Lower lobe of right lung (tissue), 2 donors: ENCODE measurements at regions not wholly inside any gene's neighbourhood (a gene's known extent, or its start where the extent isn't known, plus 50 kb on each side); places are given as distances from the start of the nearest gene placed in this dataset.

ENCODE experiments used
- ATAC-seq, 2 donors: fragments of 200-7000 bp; cut with Tn5 transposase; one replicate each; pipeline ENCODE4 v1.9.1; 2020 to 2022; ENCODE audit warnings: mild to moderate bottlenecking in 2 of 2, moderate library complexity in 2 of 2
- DNase-seq: peaks from one replicate; pipeline ENCODE4 v3.0.0-alpha.2; 2020
- H3K27ac ChIP-seq: fragments of 200-600 bp; one replicate; pipeline ENCODE4 v1.8.0; 2022
- H3K27me3 ChIP-seq: fragments of 200-600 bp; one replicate; pipeline ENCODE4 v1.8.0; 2022; ENCODE audit warnings: low read depth
- H3K36me3 ChIP-seq: fragments of 200-600 bp; one replicate; pipeline ENCODE4 v1.8.0; 2022; ENCODE audit warnings: mild to moderate bottlenecking
- H3K4me1 ChIP-seq: fragments of 200-600 bp; one replicate; pipeline ENCODE4 v1.8.0; 2022
- H3K4me3 ChIP-seq: fragments of 200-600 bp; one replicate; pipeline ENCODE4 v1.8.0; 2022; ENCODE audit warnings: mild to moderate bottlenecking
- H3K9me3 ChIP-seq: fragments of 200-600 bp; one replicate; pipeline ENCODE4 v1.8.0; 2022
- CTCF ChIP-seq: fragments of 200-600 bp; IDR thresholded peaks from one replicate; pipeline ENCODE4 v1.8.0; 2022; ENCODE audit warnings: antibody characterized with exemption, mild to moderate bottlenecking
- intact Hi-C: fragments of 100-400 bp; cut with DNase I; formaldehyde crosslinking; loops from one replicate; pipeline ENCODE4 v1.11.0; 2022
- donor health status: DM: no; HTN: yes; CAD: no; lungs with severe emphysema.

GRCh38 chr5:174618589-174618988 is 105.8 kb upstream of the MSX2 start:
- no peak overlapping the region for H3K27ac ChIP-seq
- H3K36me3 ChIP-seq = no peaks in the 10 kb centered on the region
- H3K9me3 ChIP-seq = no peaks in the 10 kb centered on the region
- DNase-seq (no peak), ATAC-seq (no peak)
- intact Hi-C loops = no loop called here
- no peaks in the 10 kb centered on the region for H3K4me1 ChIP-seq
- H3K27me3 ChIP-seq = no peaks in the 10 kb centered on the region
- no peak overlapping the region for H3K4me3 ChIP-seq
- no peak for TF ChIP-seq CTCF

- ATAC-seq = no peak
- intact Hi-C loops = no loop called here
- Histone ChIP-seq H3K27ac (no peak overlapping the region), H3K4me3 (no peak overlapping the region), H3K36me3 (no peaks in the 10 kb centered on the region), H3K9me3 (no peaks in the 10 kb centered on the region), H3K27me3 (no peaks in the 10 kb centered on the region), H3K4me1 (no peaks in the 10 kb centered on the region)
- no peak for TF ChIP-seq CTCF
- DNase-seq = no peak
Measured at GRCh38 chr5:174622067-174622466, 102.3 kb upstream of the MSX2 start.

GRCh38 chr5:174623018-174623417 is 101.4 kb upstream of the MSX2 start:
- Histone ChIP-seq H3K27me3 (no peaks in the 10 kb centered on the region), H3K9me3 (no peaks in the 10 kb centered on the region), H3K4me1 (no peaks in the 10 kb centered on the region), H3K27ac (no peak overlapping the region), H3K4me3 (no peak overlapping the region), H3K36me3 (no peaks in the 10 kb centered on the region)
- TF ChIP-seq CTCF = no peak
- ATAC-seq = no peak
- no peak for DNase-seq
- intact Hi-C loops = no loop called here

GRCh38 chr5:174623433-174624019 is 100.9 kb upstream of the MSX2 start:
- TF ChIP-seq CTCF = no peak
- ATAC-seq (no peak), DNase-seq (no peak)
- Histone ChIP-seq H3K27me3 (no peaks in the 10 kb centered on the region), H3K4me1 (no peaks in the 10 kb centered on the region), H3K36me3 (no peaks in the 10 kb centered on the region), H3K9me3 (no peaks in the 10 kb centered on the region), H3K4me3 (no peak overlapping the region), H3K27ac (no peak overlapping the region)
- intact Hi-C loops = no loop called here

- intact Hi-C loops = no loop called here
- no peak for DNase-seq
Measured at GRCh38 chr5:174624733-174625522, 99.5 kb upstream of the MSX2 start.

More at GRCh38 chr5:174624733-174625522, 99.5 kb upstream of the MSX2 start:
- no peaks in the 10 kb centered on the region for H3K9me3 ChIP-seq
- H3K36me3 ChIP-seq = no peaks in the 10 kb centered on the region
- H3K27me3 ChIP-seq = no peaks in the 10 kb centered on the region
- no peak for TF ChIP-seq CTCF
- ATAC-seq = no peak
- H3K27ac ChIP-seq = no peak overlapping the region
- no peak overlapping the region for H3K4me3 ChIP-seq
- no peaks in the 10 kb centered on the region for H3K4me1 ChIP-seq
